K562 (cell line): ENCODE measurements at regions not wholly inside any gene's neighbourhood (a gene's known extent, or its start where the extent isn't known, plus 50 kb on each side); places are given as distances from the start of the nearest gene placed in this dataset.

Experiments
- ATAC-seq: fragments of 200-7000 bp; cut with Tn5 transposase; 3 replicates; pipeline ENCODE4 v1.9.1; 2020; ENCODE audit warnings: moderate library complexity
- BruUV-seq: library from RNA; stranded (reverse); fragments of 400-500 nt; replicated peaks from 2 replicates; lab custom pipeline; 2021; lab: Mats Ljungman, UMichigan
- CTCF ChIA-PET: fragments of 300-600 bp; formaldehyde crosslinking; extraction: SDS; loops from one replicate; lab custom pipeline; 2021; ENCODE audit warnings: low intra/inter-chr PET ratio; lab: Yijun Ruan, JAX
- POLR2A ChIA-PET: fragments of 300-600, 350-650 bp; sonication (Branson Sonifier 250); formaldehyde crosslinking; extraction: SDS; loops from one replicate; lab custom pipeline; 2021; ENCODE audit warnings: antibody characterized with exemption, inconsistent platforms; lab: Yijun Ruan, JAX
- DNase-seq, 4 experiments: peaks; one replicate each; pipeline versions ENCODE4 v3.0.0 to v3.0.0-alpha.2; 2011 to 2018; ENCODE audit warnings: low spot score in 3 of 4, mixed read lengths in 3 of 4; ENCODE audit errors: extremely low read depth in 1 of 4
- FAIRE-seq: peaks from 2 replicates; lab custom pipeline; 2011; peaks lifted over from hg19 to GRCh38; lab: Jason Lieb, UNC
- H2AFZ ChIP-seq: 2 replicates; pipeline ENCODE4 v1.6.0; 2011; ENCODE audit warnings: low read depth, low read length, control low read depth, inconsistent platforms
- H3K27ac ChIP-seq: fragments of 200-600 bp; 3 replicates; pipeline ENCODE4 v1.8.0; 2011; ENCODE audit warnings: low read depth, mild to moderate bottlenecking, control low read depth, inconsistent platforms, low read length, moderate library complexity, mixed read lengths; ENCODE audit errors: extremely low read depth
- H3K27me3 ChIP-seq, 2 experiments: fragments of 300-600 bp in 1 of 2; 2 replicates in 1 of 2; 3 replicates in 1 of 2; pipeline versions ENCODE4 v1.6.0 to v1.8.0; 2011; ENCODE audit warnings: inconsistent platforms in 2 of 2, low read length in 2 of 2, mild to moderate bottlenecking in 1 of 2, mixed read lengths in 1 of 2, moderate library complexity in 1 of 2; ENCODE audit not compliant: control insufficient read depth in 2 of 2, insufficient read depth in 2 of 2
- H3K36me3 ChIP-seq: fragments of 300-600 bp; 3 replicates; pipeline ENCODE4 v1.8.0; 2011; ENCODE audit warnings: mild to moderate bottlenecking, low read length, inconsistent platforms; ENCODE audit not compliant: control insufficient read depth, insufficient read depth
- H3K4me1 ChIP-seq, 2 experiments: fragments of 200-600 bp in 1 of 2; replicated peaks in 1 of 2; 2 replicates in 1 of 2; 3 replicates in 1 of 2; pipeline versions ENCODE4 v1.5.1 to v1.8.0; 2011; ENCODE audit warnings: inconsistent platforms in 2 of 2, low read length in 2 of 2, mild to moderate bottlenecking in 1 of 2, mixed read lengths in 1 of 2, moderate library complexity in 1 of 2; ENCODE audit not compliant: control insufficient read depth in 2 of 2, insufficient read depth in 2 of 2
- H3K4me2 ChIP-seq: 2 replicates; pipeline ENCODE4 v1.6.1; 2011; ENCODE audit warnings: low read length, control low read depth, inconsistent platforms, mixed read lengths; ENCODE audit not compliant: insufficient read depth
- H3K4me3 ChIP-seq: fragments of 200-600 bp; sonication (generic), shearing (Covaris generic); 2 replicates; pipeline ENCODE4 v1.5.1; 2016; ENCODE audit warnings: control low read depth, inconsistent platforms
- H3K79me2 ChIP-seq: fragments of 200-600 bp; 3 replicates; pipeline ENCODE4 v1.8.0; 2011; ENCODE audit warnings: low read length, inconsistent platforms; ENCODE audit not compliant: control insufficient read depth, insufficient read depth
- H3K9ac ChIP-seq, 2 experiments: 2 replicates each; pipeline versions ENCODE4 v1.6.0 to v1.6.1; 2011; ENCODE audit warnings: low read depth in 2 of 2, low read length in 2 of 2, control low read depth in 1 of 2, inconsistent platforms in 1 of 2, mild to moderate bottlenecking in 1 of 2, mixed read lengths in 1 of 2; ENCODE audit not compliant: insufficient read depth in 1 of 2
- H3K9me1 ChIP-seq: one replicate; pipeline ENCODE4 v1.6.0; 2011; ENCODE audit warnings: inconsistent platforms, mild to moderate bottlenecking, low read length, moderate library complexity; ENCODE audit not compliant: control insufficient read depth, insufficient read depth
- H3K9me3 ChIP-seq: replicated peaks from 2 replicates; pipeline ENCODE4 v1.5.1; 2011; ENCODE audit warnings: low read depth, low read length, inconsistent platforms; ENCODE audit not compliant: control insufficient read depth, insufficient read depth
- H4K20me1 ChIP-seq: replicated peaks from 2 replicates; pipeline ENCODE4 v1.6.1; 2011; ENCODE audit warnings: low read length, inconsistent platforms, mixed read lengths; ENCODE audit not compliant: control insufficient read depth, insufficient read depth
- CBX3 ChIP-seq, 2 experiments: IDR thresholded peaks; 1 replicate in 1 of 2; 2 replicates in 1 of 2; pipeline ENCODE4 v1.6.1; 2012; ENCODE audit warnings: inconsistent platforms in 2 of 2, low read length in 2 of 2, borderline replicate concordance in 1 of 2, control low read depth in 1 of 2
- GATAD2B ChIP-seq: fragments of 450-650 bp; IDR thresholded peaks from 2 replicates; pipeline ENCODE4 v1.6.1; 2017; ENCODE audit warnings: mild to moderate bottlenecking, borderline replicate concordance
- NFIC ChIP-seq: fragments of 450-650 bp; IDR thresholded peaks from 2 replicates; pipeline ENCODE4 v1.6.1; 2017; ENCODE audit warnings: mild to moderate bottlenecking, inconsistent platforms
- NR2C1 ChIP-seq, 2 experiments: fragments of 450-650 bp; IDR thresholded peaks; 2 replicates each; pipeline ENCODE4 v1.6.1; 2017; ENCODE audit warnings: mild to moderate bottlenecking in 2 of 2, antibody characterized with exemption in 1 of 2, inconsistent platforms in 1 of 2, missing compliant biosample characterization in 1 of 2, missing genetic modification characterization in 1 of 2
- SIN3A ChIP-seq, 2 experiments: fragments of 150-350 bp in 1 of 2; IDR thresholded peaks; 2 replicates each; pipeline ENCODE4 v1.6.1; 2011 to 2016; ENCODE audit warnings: borderline replicate concordance in 2 of 2, low read depth in 2 of 2, low read length in 2 of 2, mild to moderate bottlenecking in 2 of 2, moderate library complexity in 2 of 2; ENCODE audit not compliant: control insufficient read depth in 1 of 2
- SMARCE1 ChIP-seq: fragments of 450-650 bp; IDR thresholded peaks from 2 replicates; pipeline ENCODE4 v1.7.1; 2016; ENCODE audit warnings: mild to moderate bottlenecking
- SP1 ChIP-seq: sonication (generic); formaldehyde crosslinking; IDR thresholded peaks from 2 replicates; pipeline ENCODE4 v1.8.1; 2022; ENCODE audit warnings: mild to moderate bottlenecking, missing genetic modification reagents
- ZNF174 ChIP-seq: fragments of 250-450 bp; sonication (Bioruptor Pico); IDR thresholded peaks from 2 replicates; pipeline ENCODE4 v1.4.0; 2020; ENCODE audit warnings: mild to moderate bottlenecking
- ZNF778 ChIP-seq: fragments of 450-650 bp; formaldehyde crosslinking; IDR thresholded peaks from 2 replicates; pipeline ENCODE4 v1.4.0; 2020; ENCODE audit warnings: mild to moderate bottlenecking, moderate library complexity
- WGBS: fragments of 100-300 bp; shearing (Covaris generic); methylation state at CpG from one replicate; pipeline ENCODE4 v1.1.6; 2016; ENCODE audit warnings: low coverage, mixed read lengths; ENCODE audit not compliant: insufficient coverage; ENCODE audit errors: missing lambda C conversion rate; 5-methylcytosine and 5-hydroxymethylcytosine counted together
- in situ Hi-C: fragments of 300-500 bp; cut with MboI; formaldehyde crosslinking; loops from 4 replicates; pipeline ENCODE4 v1.15.0; 2018; ENCODE audit warnings: inconsistent platforms, mixed read lengths
- intact Hi-C: fragments of 100-400 bp; cut with micrococcal nuclease; formaldehyde crosslinking; loops from 2 replicates; pipeline ENCODE4 v1.14.2; 2022
- TF ChIP-seq, protein P1 (sequence below): sonication (generic); formaldehyde crosslinking; IDR thresholded peaks from 2 replicates; pipeline ENCODE4 v1.8.1; 2023; ENCODE audit warnings: mild to moderate bottlenecking, missing genetic modification reagents, moderate library complexity

DNA sequence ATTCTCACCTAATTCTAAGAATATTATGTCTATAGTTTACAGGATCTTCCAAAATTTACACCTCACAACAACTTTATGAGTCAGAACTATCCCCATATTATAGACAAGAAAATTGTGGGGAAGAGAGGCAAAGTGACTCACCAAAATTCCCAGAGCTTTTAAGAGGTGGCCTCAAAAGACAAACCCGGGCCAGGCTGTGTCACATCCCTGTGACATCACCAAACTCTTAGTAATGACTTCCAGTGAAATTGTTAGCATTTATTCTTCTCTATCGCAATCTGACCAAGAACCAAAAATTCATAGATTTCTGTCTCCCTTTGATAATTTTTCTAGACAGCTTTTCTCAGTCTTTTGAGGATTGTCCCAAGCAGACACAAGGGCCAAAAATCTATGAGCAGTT is 134.3 kb downstream of the SNX19 start:
- Histone ChIP-seq H2AFZ (no peak overlapping the region), H3K79me2 (no peaks in the 10 kb centered on the region), H3K9ac (no peak overlapping the region), H4K20me1 (no peaks in the 10 kb centered on the region), H3K4me1 (no peaks in the 10 kb centered on the region), H3K9me1 (no peaks in the 10 kb centered on the region), H3K9me3 (no peaks in the 10 kb centered on the region), H3K27ac (no peak overlapping the region), H3K27me3 (peaks cover 0 to 7% of the 10 kb centered on the region in 2 experiments; a peak in 2 of 5 replicates)
- no peak for DNase-seq
- no peak for FAIRE-seq
- 6% methylated on average over 2 of the region's 2 CpGs for WGBS
- ATAC-seq: no peak
- BruUV-seq: no TSS peak
- POLR2A ChIA-PET: interaction anchor here (0.6 kb wide), 2 partner anchors 11 to 366 kb away, joined by 4 read pairs; no protein-coding TSS in a partner anchor
- CTCF ChIA-PET: no interaction called here
- intact Hi-C loops: no loop called here
- TF ChIP-seq GATAD2B (no peak), ZNF778 (no peak), SMARCE1 (no peak), ZNF174 (no peak), CBX3 (IDR thresholded peaks at IDR 0.05; ENCODE audit: borderline replicate concordance in 1 of 2, low read length in 2 of 2) (no peak), SIN3A (IDR thresholded peaks at IDR 0.05; ENCODE audit: borderline replicate concordance in 2 of 2, control insufficient read depth in 1 of 2, low read depth in 2 of 2, low read length in 2 of 2) (no peak), NR2C1 (IDR thresholded peaks at IDR 0.05) (no peak), NR2C1 (tag; IDR thresholded peaks at IDR 0.05) (no peak), NFIC (no peak), SP1 (CRISPR knock-in tag) (no peak)
- TF ChIP-seq, protein P1, sequence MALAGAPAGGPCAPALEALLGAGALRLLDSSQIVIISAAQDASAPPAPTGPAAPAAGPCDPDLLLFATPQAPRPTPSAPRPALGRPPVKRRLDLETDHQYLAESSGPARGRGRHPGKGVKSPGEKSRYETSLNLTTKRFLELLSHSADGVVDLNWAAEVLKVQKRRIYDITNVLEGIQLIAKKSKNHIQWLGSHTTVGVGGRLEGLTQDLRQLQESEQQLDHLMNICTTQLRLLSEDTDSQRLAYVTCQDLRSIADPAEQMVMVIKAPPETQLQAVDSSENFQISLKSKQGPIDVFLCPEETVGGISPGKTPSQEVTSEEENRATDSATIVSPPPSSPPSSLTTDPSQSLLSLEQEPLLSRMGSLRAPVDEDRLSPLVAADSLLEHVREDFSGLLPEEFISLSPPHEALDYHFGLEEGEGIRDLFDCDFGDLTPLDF (CRISPR knock-in tag): no peak
- TF ChIP-seq, all 486 proteins: peak for 0
- in situ Hi-C loops: no loop called here
- Histone ChIP-seq H3K36me3 (no peaks in the 10 kb centered on the region), H3K4me2 (no peak overlapping the region), H3K4me3 (no peak overlapping the region)
